ENCODE measurements at regions not wholly inside any gene's neighbourhood (a gene's known extent, or its start where the extent isn't known, plus 50 kb on each side); places are given as distances from the start of the nearest gene placed in this dataset.

DNA sequence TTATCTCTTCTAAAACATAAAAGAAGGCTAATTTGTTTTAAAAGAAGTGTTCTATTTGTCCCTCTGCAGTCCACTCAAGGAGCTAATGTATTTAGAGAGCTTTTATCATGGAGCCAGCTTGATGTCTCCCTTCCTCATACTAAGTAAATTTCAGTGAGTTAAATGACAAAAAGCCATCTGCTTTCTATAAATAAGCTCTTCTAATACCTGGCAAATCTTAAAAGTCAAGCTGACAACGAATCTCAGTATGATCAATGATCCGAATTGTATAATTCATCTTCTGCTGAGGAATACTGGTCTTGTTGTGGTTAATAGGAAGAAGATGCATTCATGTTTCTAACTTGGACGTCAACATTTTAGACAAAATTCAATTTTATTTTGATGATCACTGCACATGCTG lies 1390.7 kb downstream of the CDH8 start (continued):
- TF ChIP-seq, protein P1, sequence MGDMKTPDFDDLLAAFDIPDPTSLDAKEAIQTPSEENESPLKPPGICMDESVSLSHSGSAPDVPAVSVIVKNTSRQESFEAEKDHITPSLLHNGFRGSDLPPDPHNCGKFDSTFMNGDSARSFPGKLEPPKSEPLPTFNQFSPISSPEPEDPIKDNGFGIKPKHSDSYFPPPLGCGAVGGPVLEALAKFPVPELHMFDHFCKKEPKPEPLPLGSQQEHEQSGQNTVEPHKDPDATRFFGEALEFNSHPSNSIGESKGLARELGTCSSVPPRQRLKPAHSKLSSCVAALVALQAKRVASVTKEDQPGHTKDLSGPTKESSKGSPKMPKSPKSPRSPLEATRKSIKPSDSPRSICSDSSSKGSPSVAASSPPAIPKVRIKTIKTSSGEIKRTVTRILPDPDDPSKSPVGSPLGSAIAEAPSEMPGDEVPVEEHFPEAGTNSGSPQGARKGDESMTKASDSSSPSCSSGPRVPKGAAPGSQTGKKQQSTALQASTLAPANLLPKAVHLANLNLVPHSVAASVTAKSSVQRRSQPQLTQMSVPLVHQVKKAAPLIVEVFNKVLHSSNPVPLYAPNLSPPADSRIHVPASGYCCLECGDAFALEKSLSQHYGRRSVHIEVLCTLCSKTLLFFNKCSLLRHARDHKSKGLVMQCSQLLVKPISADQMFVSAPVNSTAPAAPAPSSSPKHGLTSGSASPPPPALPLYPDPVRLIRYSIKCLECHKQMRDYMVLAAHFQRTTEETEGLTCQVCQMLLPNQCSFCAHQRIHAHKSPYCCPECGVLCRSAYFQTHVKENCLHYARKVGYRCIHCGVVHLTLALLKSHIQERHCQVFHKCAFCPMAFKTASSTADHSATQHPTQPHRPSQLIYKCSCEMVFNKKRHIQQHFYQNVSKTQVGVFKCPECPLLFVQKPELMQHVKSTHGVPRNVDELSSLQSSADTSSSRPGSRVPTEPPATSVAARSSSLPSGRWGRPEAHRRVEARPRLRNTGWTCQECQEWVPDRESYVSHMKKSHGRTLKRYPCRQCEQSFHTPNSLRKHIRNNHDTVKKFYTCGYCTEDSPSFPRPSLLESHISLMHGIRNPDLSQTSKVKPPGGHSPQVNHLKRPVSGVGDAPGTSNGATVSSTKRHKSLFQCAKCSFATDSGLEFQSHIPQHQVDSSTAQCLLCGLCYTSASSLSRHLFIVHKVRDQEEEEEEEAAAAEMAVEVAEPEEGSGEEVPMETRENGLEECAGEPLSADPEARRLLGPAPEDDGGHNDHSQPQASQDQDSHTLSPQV (IDR thresholded peaks at IDR 0.05), result no peak
- TF ChIP-seq MEF2A (IDR thresholded peaks at IDR 0.05; ENCODE audit: insufficient read depth, low read depth, low read length) (no peak), RFX5 (IDR thresholded peaks at IDR 0.05; ENCODE audit: low read depth, low read length) (no peak)

DNA sequence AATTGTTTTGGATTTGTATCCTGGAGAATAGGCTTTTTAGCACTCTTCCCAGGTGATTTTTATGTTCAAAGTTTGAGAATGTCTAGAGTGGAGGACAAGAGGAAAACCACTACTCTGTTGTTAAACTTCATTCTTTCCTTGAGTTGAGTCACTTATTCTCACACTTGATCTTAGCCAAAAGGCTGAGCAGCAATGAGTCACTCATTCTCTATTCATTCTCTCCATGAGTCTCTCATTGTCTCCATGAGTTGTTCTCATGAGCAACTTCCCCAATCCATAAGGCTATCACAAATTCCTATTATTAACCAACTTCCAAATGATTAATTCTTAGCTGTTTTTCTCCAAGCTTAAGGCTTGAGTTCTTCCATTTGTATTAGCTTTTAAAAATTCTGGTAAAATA lies 1393.3 kb downstream of the CDH8 start:
- Histone ChIP-seq H3K27ac (ENCODE audit: control insufficient read depth, insufficient read depth) (no peak overlapping the region), H3K9ac (ENCODE audit: control insufficient read depth, insufficient read depth, low read length) (no peak overlapping the region), H2AFZ (ENCODE audit: control insufficient read depth, low read depth, low read length) (no peak overlapping the region), H4K20me1 (ENCODE audit: control insufficient read depth, insufficient read depth) (no peaks in the 10 kb centered on the region), H3K4me3 (no peak overlapping the region), H3K4me2 (ENCODE audit: control insufficient read depth, insufficient read depth) (no peak overlapping the region), H3K27me3 (replicated peaks in 1 of 2; ENCODE audit: control insufficient read depth in 2 of 2, insufficient read depth in 2 of 2, low read length in 1 of 2) (no peaks in the 10 kb centered on the region), H3K79me2 (ENCODE audit: control insufficient read depth, insufficient read depth, low read length) (no peaks in the 10 kb centered on the region), H3K4me1 (ENCODE audit: control insufficient read depth, insufficient read depth, low read length) (no peaks in the 10 kb centered on the region), H3K9me3 (replicated peaks; ENCODE audit: control insufficient read depth, insufficient read depth, low read length) (no peaks in the 10 kb centered on the region), H3K36me3 (ENCODE audit: control insufficient read depth in 2 of 2, insufficient read depth in 2 of 2, low read length in 1 of 2) (no peaks in the 10 kb centered on the region)
- SMC1A ChIA-PET (ENCODE audit: uncharacterized antibody, unreplicated experiment), result no interaction called here
- ATAC-seq (no peak), FAIRE-seq (no peak), DNase-seq (ENCODE audit: low read depth, low spot score) (no peak)
- POLR2A ChIA-PET, result interaction anchor here (0.7 kb wide), 1 partner anchor 1530 kb away, joined by 3 read pairs; no protein-coding TSS in a partner anchor
- no TSS peak for BruUV-seq (replicated peaks)
- RAD21 ChIA-PET (ENCODE audit: unreplicated experiment), result interaction anchor here (0.7 kb wide), 1 partner anchor 1253 kb away, joined by 3 read pairs; no protein-coding TSS in a partner anchor
- in situ Hi-C loops (cut with MboI) (no loop called here), intact Hi-C loops (cut with micrococcal nuclease; ENCODE audit: unreplicated experiment) (no loop called here)
- CTCF ChIA-PET, result no interaction called here
- TF ChIP-seq EGR1 (IDR thresholded peaks at IDR 0.05; ENCODE audit: borderline replicate concordance in 1 of 2, low read depth in 2 of 2, low read length in 2 of 2) (no peak), ETV6 (conservative IDR thresholded peaks at IDR 0.05 in 1 of 2, IDR thresholded peaks at IDR 0.05 in 1 of 2; ENCODE audit: borderline replicate concordance in 1 of 2, low read depth in 1 of 2) (no peak), HDAC2 (IDR thresholded peaks at IDR 0.05) (no peak), MYB (IDR thresholded peaks at IDR 0.05; ENCODE audit: borderline replicate concordance, low read depth, low read length) (no peak), TAF1 (IDR thresholded peaks at IDR 0.05; ENCODE audit: borderline replicate concordance, low read depth, low read length) (no peak), POU2F2 (IDR thresholded peaks at IDR 0.05; ENCODE audit: borderline replicate concordance, low read depth, low read length) (no peak), CBX5 (IDR thresholded peaks at IDR 0.05; ENCODE audit: low read depth) (no peak), CREB1 (IDR thresholded peaks at IDR 0.05; ENCODE audit: low read depth) (no peak), NFXL1 (IDR thresholded peaks at IDR 0.05; ENCODE audit: borderline replicate concordance) (no peak)
- TF ChIP-seq, protein P2, sequence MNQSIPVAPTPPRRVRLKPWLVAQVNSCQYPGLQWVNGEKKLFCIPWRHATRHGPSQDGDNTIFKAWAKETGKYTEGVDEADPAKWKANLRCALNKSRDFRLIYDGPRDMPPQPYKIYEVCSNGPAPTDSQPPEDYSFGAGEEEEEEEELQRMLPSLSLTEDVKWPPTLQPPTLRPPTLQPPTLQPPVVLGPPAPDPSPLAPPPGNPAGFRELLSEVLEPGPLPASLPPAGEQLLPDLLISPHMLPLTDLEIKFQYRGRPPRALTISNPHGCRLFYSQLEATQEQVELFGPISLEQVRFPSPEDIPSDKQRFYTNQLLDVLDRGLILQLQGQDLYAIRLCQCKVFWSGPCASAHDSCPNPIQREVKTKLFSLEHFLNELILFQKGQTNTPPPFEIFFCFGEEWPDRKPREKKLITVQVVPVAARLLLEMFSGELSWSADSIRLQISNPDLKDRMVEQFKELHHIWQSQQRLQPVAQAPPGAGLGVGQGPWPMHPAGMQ (IDR thresholded peaks at IDR 0.05; ENCODE audit: borderline replicate concordance), result no peak
- TF ChIP-seq, protein P3, sequence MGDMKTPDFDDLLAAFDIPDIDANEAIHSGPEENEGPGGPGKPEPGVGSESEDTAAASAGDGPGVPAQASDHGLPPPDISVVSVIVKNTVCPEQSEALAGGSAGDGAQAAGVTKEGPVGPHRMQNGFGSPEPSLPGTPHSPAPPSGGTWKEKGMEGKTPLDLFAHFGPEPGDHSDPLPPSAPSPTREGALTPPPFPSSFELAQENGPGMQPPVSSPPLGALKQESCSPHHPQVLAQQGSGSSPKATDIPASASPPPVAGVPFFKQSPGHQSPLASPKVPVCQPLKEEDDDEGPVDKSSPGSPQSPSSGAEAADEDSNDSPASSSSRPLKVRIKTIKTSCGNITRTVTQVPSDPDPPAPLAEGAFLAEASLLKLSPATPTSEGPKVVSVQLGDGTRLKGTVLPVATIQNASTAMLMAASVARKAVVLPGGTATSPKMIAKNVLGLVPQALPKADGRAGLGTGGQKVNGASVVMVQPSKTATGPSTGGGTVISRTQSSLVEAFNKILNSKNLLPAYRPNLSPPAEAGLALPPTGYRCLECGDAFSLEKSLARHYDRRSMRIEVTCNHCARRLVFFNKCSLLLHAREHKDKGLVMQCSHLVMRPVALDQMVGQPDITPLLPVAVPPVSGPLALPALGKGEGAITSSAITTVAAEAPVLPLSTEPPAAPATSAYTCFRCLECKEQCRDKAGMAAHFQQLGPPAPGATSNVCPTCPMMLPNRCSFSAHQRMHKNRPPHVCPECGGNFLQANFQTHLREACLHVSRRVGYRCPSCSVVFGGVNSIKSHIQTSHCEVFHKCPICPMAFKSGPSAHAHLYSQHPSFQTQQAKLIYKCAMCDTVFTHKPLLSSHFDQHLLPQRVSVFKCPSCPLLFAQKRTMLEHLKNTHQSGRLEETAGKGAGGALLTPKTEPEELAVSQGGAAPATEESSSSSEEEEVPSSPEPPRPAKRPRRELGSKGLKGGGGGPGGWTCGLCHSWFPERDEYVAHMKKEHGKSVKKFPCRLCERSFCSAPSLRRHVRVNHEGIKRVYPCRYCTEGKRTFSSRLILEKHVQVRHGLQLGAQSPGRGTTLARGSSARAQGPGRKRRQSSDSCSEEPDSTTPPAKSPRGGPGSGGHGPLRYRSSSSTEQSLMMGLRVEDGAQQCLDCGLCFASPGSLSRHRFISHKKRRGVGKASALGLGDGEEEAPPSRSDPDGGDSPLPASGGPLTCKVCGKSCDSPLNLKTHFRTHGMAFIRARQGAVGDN (IDR thresholded peaks at IDR 0.05), result no peak
